ENCODE measurements at regions not wholly inside any gene's neighbourhood (a gene's known extent, or its start where the extent isn't known, plus 50 kb on each side); places are given as distances from the start of the nearest gene placed in this dataset.

GRCh38 chr2:128808462-128809258 lies 490.0 kb upstream of the HS6ST1 start:
- TF ChIP-seq CTCF (conservative IDR thresholded peaks at IDR 0.05 in 1 of 2, IDR thresholded peaks at IDR 0.05 in 1 of 2; ENCODE audit: low read depth in 1 of 2, low read length in 2 of 2) = no peak
- no peak for TF ChIP-seq EZH2 (IDR thresholded peaks at IDR 0.05; ENCODE audit: low read length, missing control alignments)
